ENCODE measurements at regions not wholly inside any gene's neighbourhood (a gene's known extent, or its start where the extent isn't known, plus 50 kb on each side); places are given as distances from the start of the nearest gene placed in this dataset.

DNA sequence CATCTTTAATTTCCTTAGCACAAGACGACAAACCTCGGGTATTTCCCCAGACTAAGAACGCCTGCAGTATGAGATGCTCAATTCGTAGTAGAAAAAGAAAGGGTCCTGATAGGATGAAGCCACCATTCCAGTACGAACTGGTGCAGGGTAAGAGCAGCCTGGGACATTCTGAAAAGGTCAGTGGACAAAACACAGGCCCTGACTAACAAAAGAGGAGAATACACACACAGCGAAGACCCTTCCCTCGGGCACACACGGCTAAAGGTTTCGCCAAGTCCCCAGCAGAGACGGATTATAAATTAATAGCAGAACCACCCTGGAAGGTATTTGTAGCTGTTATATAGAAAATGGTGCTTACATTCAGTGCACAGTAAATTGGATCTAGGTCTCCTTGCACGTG is 137.6 kb downstream of the SKIDA1 start:
- TF ChIP-seq POLR2AphosphoS5 (IDR thresholded peaks at IDR 0.05), result no peak
- TF ChIP-seq, protein P1, sequence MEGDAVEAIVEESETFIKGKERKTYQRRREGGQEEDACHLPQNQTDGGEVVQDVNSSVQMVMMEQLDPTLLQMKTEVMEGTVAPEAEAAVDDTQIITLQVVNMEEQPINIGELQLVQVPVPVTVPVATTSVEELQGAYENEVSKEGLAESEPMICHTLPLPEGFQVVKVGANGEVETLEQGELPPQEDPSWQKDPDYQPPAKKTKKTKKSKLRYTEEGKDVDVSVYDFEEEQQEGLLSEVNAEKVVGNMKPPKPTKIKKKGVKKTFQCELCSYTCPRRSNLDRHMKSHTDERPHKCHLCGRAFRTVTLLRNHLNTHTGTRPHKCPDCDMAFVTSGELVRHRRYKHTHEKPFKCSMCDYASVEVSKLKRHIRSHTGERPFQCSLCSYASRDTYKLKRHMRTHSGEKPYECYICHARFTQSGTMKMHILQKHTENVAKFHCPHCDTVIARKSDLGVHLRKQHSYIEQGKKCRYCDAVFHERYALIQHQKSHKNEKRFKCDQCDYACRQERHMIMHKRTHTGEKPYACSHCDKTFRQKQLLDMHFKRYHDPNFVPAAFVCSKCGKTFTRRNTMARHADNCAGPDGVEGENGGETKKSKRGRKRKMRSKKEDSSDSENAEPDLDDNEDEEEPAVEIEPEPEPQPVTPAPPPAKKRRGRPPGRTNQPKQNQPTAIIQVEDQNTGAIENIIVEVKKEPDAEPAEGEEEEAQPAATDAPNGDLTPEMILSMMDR (IDR thresholded peaks at IDR 0.05), result no peak
